Activated CD4-positive, alpha-beta T cell treated with anti-CD3 and anti-CD28 coated beads for 48 hours (primary cell): ENCODE measurements at regions not wholly inside any gene's neighbourhood (a gene's known extent, or its start where the extent isn't known, plus 50 kb on each side); places are given as distances from the start of the nearest gene placed in this dataset.
"Not testable (repeated sequence)": the region's sequence is repeated elsewhere in the genome, so short reads cannot be mapped to it uniquely, and the experiment has no call there.

Source experiments
- DNase-seq: peaks from one replicate; pipeline ENCODE4 v3.0.0-alpha.2; 2020

- no peak for DNase-seq
Measured at GRCh38 chr10:33858326-33858725, 523.9 kb upstream of the NRP1 start.

- DNase-seq = not testable (repeated sequence)
Measured at GRCh38 chr10:33853221-33853620, 518.8 kb upstream of the NRP1 start.

- no peak for DNase-seq
Measured at GRCh38 chr10:33843379-33843778, 508.9 kb upstream of the NRP1 start.

GRCh38 chr10:33841678-33842077, 507.2 kb upstream of the NRP1 start:
- no peak for DNase-seq

- DNase-seq = no peak
Measured at GRCh38 chr10:33838731-33839130, 504.3 kb upstream of the NRP1 start.

DNA sequence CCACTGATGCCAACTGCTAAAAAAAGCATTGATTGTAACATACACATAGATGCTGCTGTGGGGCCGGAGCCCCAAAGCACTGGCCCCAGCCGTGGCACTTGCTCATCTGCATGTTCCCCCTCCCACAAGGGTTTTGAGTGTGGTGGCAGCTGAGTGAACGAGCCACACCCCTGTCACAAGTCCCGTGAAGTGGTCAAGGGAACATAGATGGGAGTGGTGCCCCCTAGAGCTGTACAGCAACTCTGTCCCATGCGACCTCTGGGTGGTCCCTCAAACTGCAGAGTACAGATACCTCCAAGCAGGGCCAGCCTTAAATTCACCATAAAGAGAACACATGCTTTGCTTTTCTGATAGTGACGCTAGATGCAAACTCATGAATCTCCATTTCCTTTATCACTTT, 503.3 kb upstream of the NRP1 start:
- no peak for DNase-seq

GRCh38 chr10:33835556-33835955, 501.1 kb upstream of the NRP1 start:
- no peak for DNase-seq

GRCh38 chr10:33833566-33833965, 499.1 kb upstream of the NRP1 start:
- DNase-seq = no peak

DNA sequence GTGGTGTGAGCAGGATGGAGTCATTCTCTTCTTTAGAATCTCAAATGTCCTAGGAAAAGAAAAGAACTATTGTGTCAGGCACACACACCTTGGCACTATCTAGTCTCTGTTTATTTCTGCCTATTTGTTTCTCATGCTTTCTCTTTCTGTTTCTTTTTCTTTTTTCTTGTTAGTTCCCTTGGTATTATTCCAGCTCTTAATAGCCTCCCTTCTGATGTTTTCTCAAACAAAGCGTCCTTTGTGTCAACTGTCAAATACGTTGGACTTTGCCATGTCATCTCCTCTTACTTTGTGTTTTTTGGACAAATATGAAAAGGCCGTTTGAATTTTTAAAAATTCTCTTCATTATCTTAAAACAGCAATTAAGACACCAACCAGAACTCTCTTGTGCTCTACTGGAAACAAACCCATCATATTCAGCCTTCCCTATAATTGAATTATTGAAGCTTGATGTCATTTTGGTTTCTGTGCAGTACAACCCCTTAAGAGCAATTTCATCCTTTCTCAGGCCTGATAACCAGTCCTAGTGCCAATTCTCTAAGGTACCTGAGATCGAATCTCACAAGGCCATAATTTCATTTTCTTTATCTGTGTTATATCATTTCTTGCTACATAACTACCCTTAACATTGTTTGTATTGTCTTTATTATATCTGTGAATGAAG, 497.8 kb upstream of the NRP1 start:
- DNase-seq = no peak

DNA sequence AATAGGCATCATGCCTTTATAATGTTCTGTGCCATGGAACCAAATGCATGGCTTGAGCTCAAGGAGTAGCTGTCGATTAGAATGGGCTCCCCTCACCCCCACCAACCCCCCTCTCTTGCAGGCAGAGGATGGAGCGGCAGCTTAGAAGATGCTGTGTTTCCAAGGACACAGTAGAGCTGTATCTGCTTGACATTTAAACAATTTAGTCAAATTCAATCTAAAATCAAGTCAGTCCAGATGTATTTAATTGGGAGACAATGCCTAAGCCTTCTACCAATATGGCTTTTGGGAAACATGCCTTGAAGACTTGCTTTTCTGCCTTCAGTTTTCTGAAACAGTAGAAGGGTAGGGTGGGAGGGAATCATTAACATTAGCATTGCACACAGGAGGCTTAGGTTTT, 497.1 kb upstream of the NRP1 start:
- DNase-seq = no peak

DNA sequence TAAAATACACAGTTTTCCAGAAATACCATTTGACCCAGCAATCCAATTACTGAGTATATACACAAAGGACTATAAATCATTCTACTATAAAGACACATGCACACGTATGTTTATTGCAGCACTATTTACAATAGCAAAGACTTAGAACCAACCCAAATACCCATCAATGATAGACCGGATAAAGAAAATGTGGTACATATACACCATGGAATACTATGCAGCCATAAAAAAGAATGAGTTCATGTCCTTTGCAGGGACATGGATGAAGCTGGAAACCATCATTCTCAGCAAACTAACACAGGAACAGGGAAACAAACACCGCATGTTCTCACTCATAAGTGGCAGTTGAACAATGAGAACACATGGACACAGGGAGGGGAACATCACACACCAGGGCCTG, 495.4 kb upstream of the NRP1 start:
- not testable (repeated sequence) for DNase-seq

DNA sequence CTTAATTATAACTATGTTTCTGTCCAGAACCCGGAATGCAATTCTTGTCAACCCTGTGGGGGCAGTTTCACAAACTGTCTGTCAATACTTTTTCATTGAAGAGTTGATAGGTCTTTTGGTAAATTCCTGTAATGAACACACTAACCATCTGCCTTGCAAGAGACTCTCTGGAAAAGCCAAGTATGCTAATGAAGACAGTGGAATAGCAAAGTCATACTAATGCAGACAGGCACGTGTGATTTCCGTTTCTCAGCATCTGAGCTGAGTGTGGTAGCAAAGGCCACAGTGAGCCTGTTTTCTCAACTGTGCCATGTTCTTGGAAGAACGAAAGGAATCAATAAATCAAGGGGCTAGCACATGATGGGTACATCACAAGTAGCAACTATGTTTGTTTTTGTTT, 494.1 kb upstream of the NRP1 start:
- DNase-seq = no peak

- DNase-seq = no peak
Measured at GRCh38 chr10:33826186-33826585, 491.7 kb upstream of the NRP1 start.

DNA sequence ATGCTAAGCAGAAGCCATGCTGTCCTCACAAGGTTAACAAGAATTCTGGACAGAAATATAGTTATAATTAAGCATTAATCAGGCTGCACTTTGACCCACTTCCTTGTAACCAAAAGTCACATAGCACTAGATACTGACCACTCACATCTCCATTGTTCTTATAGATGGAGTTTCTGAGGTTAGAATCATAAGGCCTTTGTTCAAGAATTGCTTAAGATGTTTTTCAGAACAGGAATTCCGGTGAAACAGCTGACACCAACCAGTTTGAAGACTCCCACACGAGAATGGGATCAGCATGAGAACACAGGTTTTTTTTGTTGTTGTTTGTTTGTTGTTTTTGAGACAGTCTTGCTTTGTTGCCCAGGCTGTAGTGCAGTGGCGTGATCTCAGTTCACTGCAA, 488.3 kb upstream of the NRP1 start:
- no peak for DNase-seq

- DNase-seq = no peak
Measured at GRCh38 chr10:33820531-33820930, 486.1 kb upstream of the NRP1 start.

DNA sequence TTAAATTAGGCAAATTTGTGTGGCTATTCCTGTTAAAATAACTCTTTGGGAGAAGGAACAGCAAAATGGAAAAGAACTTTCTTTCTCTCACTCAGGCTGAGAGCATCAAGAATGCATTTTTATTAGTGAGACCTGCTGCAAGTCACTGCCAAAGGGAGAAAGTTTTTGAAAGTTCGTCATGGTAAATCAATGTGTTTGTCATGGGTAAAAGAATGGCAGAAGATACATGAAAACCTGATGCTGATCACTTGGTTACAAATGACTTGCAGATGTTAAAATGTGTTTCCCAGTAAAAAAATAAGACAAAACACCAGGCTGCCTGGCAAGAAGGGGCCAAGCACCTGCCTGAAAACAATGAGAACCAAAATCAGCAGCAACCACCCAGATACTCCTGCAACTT, 484.7 kb upstream of the NRP1 start:
- no peak for DNase-seq

DNA sequence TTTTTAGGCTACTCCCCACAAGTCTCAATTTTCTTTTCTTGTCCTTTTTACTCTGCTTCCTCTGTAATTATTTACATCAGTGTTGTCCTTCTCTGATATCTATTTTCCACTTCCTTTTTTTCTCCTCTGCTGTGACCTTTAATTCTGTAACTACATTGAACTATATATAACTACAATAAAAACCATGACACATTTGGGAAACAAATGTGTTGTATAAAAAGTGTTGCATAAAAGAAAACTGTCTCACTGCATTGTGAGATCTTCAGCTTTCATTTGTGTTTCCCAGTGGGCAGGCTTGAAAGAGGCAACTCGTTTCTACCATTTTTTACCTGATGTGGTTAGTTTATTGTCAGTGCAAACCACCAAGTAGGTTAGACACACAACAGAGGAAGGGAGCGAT, 483.9 kb upstream of the NRP1 start:
- DNase-seq = no peak

- no peak for DNase-seq
Measured at GRCh38 chr10:33817605-33818004, 483.1 kb upstream of the NRP1 start.

GRCh38 chr10:33815776-33816175, 481.3 kb upstream of the NRP1 start:
- no peak for DNase-seq

DNA sequence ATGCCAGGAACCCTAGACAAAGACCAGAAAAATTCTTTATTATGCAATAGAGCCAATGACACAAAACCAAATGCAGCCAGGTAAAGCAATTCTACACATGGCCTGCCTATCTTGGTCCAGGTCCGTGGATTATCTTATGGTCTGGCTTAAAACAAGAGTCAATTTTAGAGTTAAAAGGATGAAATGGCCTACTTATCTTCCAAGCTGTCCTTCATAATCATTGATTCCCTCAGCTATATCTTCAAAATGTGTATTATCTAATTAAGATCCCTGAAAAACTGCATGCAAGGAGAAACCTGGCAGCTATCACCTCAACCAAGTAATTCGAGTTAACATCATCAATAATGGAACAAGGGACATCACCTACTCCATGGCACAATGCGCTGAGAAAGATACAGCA, 479.4 kb upstream of the NRP1 start:
- DNase-seq = no peak

GRCh38 chr10:33813415-33813814, 478.9 kb upstream of the NRP1 start:
- no peak for DNase-seq

DNA sequence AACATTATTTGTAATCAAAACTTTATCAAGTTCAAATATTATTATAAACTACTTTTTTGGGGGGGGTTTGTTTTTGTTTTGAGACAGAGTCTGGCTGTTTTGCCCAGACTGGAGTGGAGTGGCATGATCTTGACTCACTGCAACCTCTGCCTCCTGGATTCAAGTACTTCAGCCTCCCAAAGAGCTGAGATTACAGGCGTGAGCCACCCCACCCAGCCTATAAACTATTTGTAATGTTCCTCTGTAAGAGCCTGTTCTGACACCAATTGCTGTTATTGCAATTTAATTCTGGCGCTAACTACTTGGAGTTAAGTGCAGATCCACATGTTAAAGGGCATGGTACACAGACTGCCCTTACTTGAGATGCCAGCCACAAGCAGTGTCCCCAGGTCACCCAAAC, 478.1 kb upstream of the NRP1 start:
- DNase-seq = no peak

DNA sequence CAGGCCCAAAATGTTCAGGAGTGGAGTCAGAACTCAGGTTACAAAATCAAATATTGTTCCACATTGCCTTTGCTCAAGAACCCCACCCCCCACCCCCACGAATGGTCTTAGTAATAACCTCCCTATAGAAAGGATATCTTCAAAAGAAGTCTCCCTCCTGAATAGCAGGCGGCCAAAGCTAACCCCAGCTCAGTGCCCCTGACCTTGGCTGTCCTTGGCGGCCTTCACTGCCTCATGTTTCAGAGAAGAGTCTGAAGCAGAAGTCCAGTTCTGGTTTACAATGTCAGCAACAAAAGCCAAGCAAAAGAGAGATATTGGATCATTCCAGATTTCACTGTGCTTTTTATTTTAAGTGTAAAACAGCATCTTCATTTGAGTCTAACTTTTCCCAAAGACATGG, 476.5 kb upstream of the NRP1 start:
- DNase-seq = no peak

- no peak for DNase-seq
Measured at GRCh38 chr10:33809732-33810131, 475.3 kb upstream of the NRP1 start.

DNA sequence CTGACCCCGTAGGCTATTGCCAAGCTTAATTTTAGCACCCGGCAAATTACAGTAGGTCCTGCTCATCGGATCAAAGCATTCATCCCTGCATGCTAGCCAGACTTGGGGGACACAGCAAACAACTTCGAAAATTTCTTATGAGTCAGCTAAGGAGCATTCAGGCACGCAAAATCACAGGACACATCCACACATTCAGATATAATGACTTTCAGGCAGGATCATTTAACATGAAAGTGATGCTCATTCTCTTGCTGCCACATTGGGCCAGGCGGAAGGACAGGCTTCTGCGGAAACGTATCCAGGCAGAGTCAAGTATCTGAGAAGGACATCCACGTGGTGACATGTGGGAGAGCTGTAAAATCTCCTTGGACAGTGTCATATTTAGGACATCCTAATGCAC, 474.0 kb upstream of the NRP1 start:
- no peak for DNase-seq
